SK-N-SH treated with all-trans-retinoic acid at 6 μM for 48 hours (cell line): ENCODE measurements at regions not wholly inside any gene's neighbourhood (a gene's known extent, or its start where the extent isn't known, plus 50 kb on each side); places are given as distances from the start of the nearest gene placed in this dataset.

Source experiments
- ATAC-seq: fragments of 200-7000 bp; cut with Tn5 transposase; 3 replicates; pipeline ENCODE4 v1.9.1; 2020; ENCODE audit warnings: mild to moderate bottlenecking, moderate library complexity
- ARNTL ChIP-seq: fragments of 450-650 bp; formaldehyde crosslinking; IDR thresholded peaks from 2 replicates; pipeline ENCODE4 v1.5.0; 2020; ENCODE audit warnings: low read depth, mild to moderate bottlenecking, moderate library complexity, borderline replicate concordance
- ESRRG ChIP-seq: fragments of 250-450 bp; sonication (Bioruptor Pico); IDR thresholded peaks from 2 replicates; pipeline ENCODE4 v1.6.1; 2021; ENCODE audit warnings: mild to moderate bottlenecking
- GLIS3 ChIP-seq: fragments of 250-450 bp; sonication (Bioruptor Pico); IDR thresholded peaks from 2 replicates; pipeline ENCODE4 v1.5.0; 2020; ENCODE audit warnings: mild to moderate bottlenecking, moderate library complexity
- ISL1 ChIP-seq: fragments of 250-450 bp; sonication (Bioruptor Pico); IDR thresholded peaks from 2 replicates; pipeline ENCODE4 v2.1.2; 2022; ENCODE audit warnings: mild to moderate bottlenecking, moderate library complexity
- OSR1 ChIP-seq: fragments of 250-450 bp; sonication (Bioruptor Pico); IDR thresholded peaks from 2 replicates; pipeline ENCODE4 v1.8.0; 2022; ENCODE audit warnings: moderate library complexity, mild to moderate bottlenecking, inconsistent platforms
- PATZ1 ChIP-seq: fragments of 250-450 bp; sonication (Bioruptor Pico); IDR thresholded peaks from 2 replicates; pipeline ENCODE4 v1.8.0; 2020; ENCODE audit warnings: mild to moderate bottlenecking, moderate library complexity, borderline replicate concordance
- POU6F1 ChIP-seq: fragments of 250-450 bp; sonication (Bioruptor Pico); IDR thresholded peaks from 2 replicates; pipeline ENCODE4 v1.8.0; 2021; ENCODE audit warnings: low read depth, mild to moderate bottlenecking, moderate library complexity, borderline replicate concordance
- PPARA ChIP-seq: fragments of 250-450 bp; sonication (Bioruptor Pico); IDR thresholded peaks from 2 replicates; pipeline ENCODE4 v1.5.0; 2020; ENCODE audit warnings: mild to moderate bottlenecking, borderline replicate concordance
- RARB ChIP-seq: fragments of 250-450 bp; sonication (Bioruptor Pico); IDR thresholded peaks from 2 replicates; pipeline ENCODE4 v1.8.0; 2021; ENCODE audit warnings: mild to moderate bottlenecking, moderate library complexity
- SNAI2 ChIP-seq: fragments of 250-450 bp; sonication (Bioruptor Pico); IDR thresholded peaks from 2 replicates; pipeline ENCODE4 v1.5.0; 2020; ENCODE audit warnings: mild to moderate bottlenecking, moderate library complexity
- TCF4 ChIP-seq: fragments of 250-450 bp; sonication (Bioruptor Pico); IDR thresholded peaks from 2 replicates; pipeline ENCODE4 v1.8.0; 2021; ENCODE audit warnings: mild to moderate bottlenecking, moderate library complexity, borderline replicate concordance
- TOX ChIP-seq: fragments of 250-450 bp; sonication (Bioruptor Pico); IDR thresholded peaks from 2 replicates; pipeline ENCODE4 v1.8.0; 2021; ENCODE audit warnings: mild to moderate bottlenecking, moderate library complexity, borderline replicate concordance
- ZC3H10 ChIP-seq: fragments of 250-450 bp; sonication (Bioruptor Pico); IDR thresholded peaks from 2 replicates; pipeline ENCODE4 v1.5.1; 2021; ENCODE audit warnings: mild to moderate bottlenecking, moderate library complexity
- ZFP3 ChIP-seq: fragments of 250-450 bp; sonication (Bioruptor Pico); IDR thresholded peaks from 2 replicates; pipeline ENCODE4 v1.5.0; 2020; ENCODE audit warnings: mild to moderate bottlenecking, moderate library complexity
- ZFP30 ChIP-seq: fragments of 450-650 bp; formaldehyde crosslinking; IDR thresholded peaks from 2 replicates; pipeline ENCODE4 v1.5.0; 2022; ENCODE audit warnings: mild to moderate bottlenecking, moderate library complexity
- ZNF565 ChIP-seq: fragments of 450-650 bp; formaldehyde crosslinking; conservative IDR thresholded peaks from 2 replicates; pipeline ENCODE4 v1.5.0; 2020; ENCODE audit warnings: low read depth, mild to moderate bottlenecking, moderate library complexity
- ZNF70 ChIP-seq: fragments of 450-650 bp; formaldehyde crosslinking; IDR thresholded peaks from 2 replicates; pipeline ENCODE4 v1.5.0; 2020; ENCODE audit warnings: mild to moderate bottlenecking, moderate library complexity
- TF ChIP-seq, protein P1 (sequence below): fragments of 250-450 bp; sonication (Bioruptor Pico); IDR thresholded peaks from 2 replicates; pipeline ENCODE4 v1.5.0; 2020; ENCODE audit warnings: mild to moderate bottlenecking, moderate library complexity
- TF ChIP-seq, protein P2 (sequence below): fragments of 250-450 bp; sonication (Bioruptor Pico); IDR thresholded peaks from 2 replicates; pipeline ENCODE4 v1.5.1; 2020; ENCODE audit warnings: low read depth, mild to moderate bottlenecking, moderate library complexity
- TF ChIP-seq, protein P3 (sequence below): fragments of 250-450 bp; sonication (Bioruptor Pico); IDR thresholded peaks from 2 replicates; pipeline ENCODE4 v1.5.1; 2021; ENCODE audit warnings: mild to moderate bottlenecking, moderate library complexity

DNA sequence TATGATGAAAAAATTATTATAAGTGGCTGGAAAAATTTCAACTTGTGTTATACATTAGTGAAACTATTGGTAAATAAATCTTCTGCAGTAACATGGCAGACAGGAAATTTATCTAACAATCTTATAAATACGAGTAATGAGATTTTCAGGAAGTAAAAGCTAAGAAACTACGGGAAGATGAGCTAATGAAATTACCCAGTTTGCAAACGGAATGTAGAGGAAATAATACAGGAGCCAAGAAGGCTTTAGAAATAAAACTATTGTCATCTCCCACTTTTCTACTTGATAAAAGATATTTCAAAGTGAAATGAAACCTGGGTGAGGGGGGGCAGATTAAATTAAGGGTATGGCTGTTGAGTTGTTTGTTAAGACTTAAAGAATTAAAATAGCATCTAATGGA, 332.5 kb upstream of the SORCS1 start:
- TF ChIP-seq, protein P1, sequence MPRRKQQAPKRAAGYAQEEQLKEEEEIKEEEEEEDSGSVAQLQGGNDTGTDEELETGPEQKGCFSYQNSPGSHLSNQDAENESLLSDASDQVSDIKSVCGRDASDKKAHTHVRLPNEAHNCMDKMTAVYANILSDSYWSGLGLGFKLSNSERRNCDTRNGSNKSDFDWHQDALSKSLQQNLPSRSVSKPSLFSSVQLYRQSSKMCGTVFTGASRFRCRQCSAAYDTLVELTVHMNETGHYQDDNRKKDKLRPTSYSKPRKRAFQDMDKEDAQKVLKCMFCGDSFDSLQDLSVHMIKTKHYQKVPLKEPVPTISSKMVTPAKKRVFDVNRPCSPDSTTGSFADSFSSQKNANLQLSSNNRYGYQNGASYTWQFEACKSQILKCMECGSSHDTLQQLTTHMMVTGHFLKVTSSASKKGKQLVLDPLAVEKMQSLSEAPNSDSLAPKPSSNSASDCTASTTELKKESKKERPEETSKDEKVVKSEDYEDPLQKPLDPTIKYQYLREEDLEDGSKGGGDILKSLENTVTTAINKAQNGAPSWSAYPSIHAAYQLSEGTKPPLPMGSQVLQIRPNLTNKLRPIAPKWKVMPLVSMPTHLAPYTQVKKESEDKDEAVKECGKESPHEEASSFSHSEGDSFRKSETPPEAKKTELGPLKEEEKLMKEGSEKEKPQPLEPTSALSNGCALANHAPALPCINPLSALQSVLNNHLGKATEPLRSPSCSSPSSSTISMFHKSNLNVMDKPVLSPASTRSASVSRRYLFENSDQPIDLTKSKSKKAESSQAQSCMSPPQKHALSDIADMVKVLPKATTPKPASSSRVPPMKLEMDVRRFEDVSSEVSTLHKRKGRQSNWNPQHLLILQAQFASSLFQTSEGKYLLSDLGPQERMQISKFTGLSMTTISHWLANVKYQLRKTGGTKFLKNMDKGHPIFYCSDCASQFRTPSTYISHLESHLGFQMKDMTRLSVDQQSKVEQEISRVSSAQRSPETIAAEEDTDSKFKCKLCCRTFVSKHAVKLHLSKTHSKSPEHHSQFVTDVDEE = 0 out of 2 replicates have a peak, but pooled peaks have one; percentile 21
- TF ChIP-seq TCF4 (CRISPR knock-in tag) (no peak), ZFP30 (no peak; the same call in 1 of the 2 replicates), PATZ1 (CRISPR knock-in tag) (peak; percentile 59; the same call in 1 of the 2 replicates), GLIS3 (CRISPR knock-in tag) (no peak), ISL1 (peak; percentile 98), ZNF565 (CRISPR knock-in tag) (no peak), ZC3H10 (CRISPR knock-in tag) (no peak), ESRRG (CRISPR knock-in tag) (peak; percentile 37; the same call in 1 of the 2 replicates), POU6F1 (0 out of 2 replicates have a peak, but pooled peaks have one; percentile 63), OSR1 (CRISPR knock-in tag) (no peak), PPARA (no peak)
- TF ChIP-seq, protein P2, sequence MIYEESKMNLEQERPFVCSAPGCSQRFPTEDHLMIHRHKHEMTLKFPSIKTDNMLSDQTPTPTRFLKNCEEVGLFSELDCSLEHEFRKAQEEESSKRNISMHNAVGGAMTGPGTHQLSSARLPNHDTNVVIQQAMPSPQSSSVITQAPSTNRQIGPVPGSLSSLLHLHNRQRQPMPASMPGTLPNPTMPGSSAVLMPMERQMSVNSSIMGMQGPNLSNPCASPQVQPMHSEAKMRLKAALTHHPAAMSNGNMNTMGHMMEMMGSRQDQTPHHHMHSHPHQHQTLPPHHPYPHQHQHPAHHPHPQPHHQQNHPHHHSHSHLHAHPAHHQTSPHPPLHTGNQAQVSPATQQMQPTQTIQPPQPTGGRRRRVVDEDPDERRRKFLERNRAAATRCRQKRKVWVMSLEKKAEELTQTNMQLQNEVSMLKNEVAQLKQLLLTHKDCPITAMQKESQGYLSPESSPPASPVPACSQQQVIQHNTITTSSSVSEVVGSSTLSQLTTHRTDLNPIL (CRISPR knock-in tag) = no peak
- TF ChIP-seq, protein P3, sequence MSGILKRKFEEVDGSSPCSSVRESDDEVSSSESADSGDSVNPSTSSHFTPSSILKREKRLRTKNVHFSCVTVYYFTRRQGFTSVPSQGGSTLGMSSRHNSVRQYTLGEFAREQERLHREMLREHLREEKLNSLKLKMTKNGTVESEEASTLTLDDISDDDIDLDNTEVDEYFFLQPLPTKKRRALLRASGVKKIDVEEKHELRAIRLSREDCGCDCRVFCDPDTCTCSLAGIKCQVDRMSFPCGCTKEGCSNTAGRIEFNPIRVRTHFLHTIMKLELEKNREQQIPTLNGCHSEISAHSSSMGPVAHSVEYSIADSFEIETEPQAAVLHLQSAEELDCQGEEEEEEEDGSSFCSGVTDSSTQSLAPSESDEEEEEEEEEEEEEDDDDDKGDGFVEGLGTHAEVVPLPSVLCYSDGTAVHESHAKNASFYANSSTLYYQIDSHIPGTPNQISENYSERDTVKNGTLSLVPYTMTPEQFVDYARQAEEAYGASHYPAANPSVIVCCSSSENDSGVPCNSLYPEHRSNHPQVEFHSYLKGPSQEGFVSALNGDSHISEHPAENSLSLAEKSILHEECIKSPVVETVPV (CRISPR knock-in tag) = no peak
- peak; percentile 57 for ATAC-seq

GRCh38 chr10:107496594-107496993, 332.1 kb upstream of the SORCS1 start:
- TF ChIP-seq GLIS3 (CRISPR knock-in tag) = no peak
- TF ChIP-seq ZFP30 = no peak
- TF ChIP-seq TOX (CRISPR knock-in tag) = no peak
- no peak for TF ChIP-seq ARNTL (CRISPR knock-in tag)
- TF ChIP-seq OSR1 (CRISPR knock-in tag) = no peak
- ATAC-seq = peak; percentile 70

- TF ChIP-seq ZNF70 (CRISPR knock-in tag) (no peak), PPARA (no peak), SNAI2 (CRISPR knock-in tag) (no peak), OSR1 (CRISPR knock-in tag) (no peak), POU6F1 (no peak), ZFP3 (no peak), ESRRG (CRISPR knock-in tag) (no peak), ZC3H10 (CRISPR knock-in tag) (no peak), GLIS3 (CRISPR knock-in tag) (no peak), ZNF565 (CRISPR knock-in tag) (no peak), ZFP30 (no peak), RARB (CRISPR knock-in tag) (no peak)
- TF ChIP-seq, protein P2 (CRISPR knock-in tag) = no peak
- no peak for ATAC-seq
Measured at GRCh38 chr10:107492389-107492788, 327.9 kb upstream of the SORCS1 start.
